IPS-15b (cell line): ENCODE measurements at regions not wholly inside any gene's neighbourhood (a gene's known extent, or its start where the extent isn't known, plus 50 kb on each side); places are given as distances from the start of the nearest gene placed in this dataset.
"Not testable (repeated sequence)": the region's sequence is repeated elsewhere in the genome, so short reads cannot be mapped to it uniquely, and the experiment has no call there.

Experiments used
- H3K27me3 ChIP-seq: one replicate; pipeline ENCODE4 v1.6.1; 2013; ENCODE audit warnings: low read length; ENCODE audit not compliant: control insufficient read depth, insufficient read depth
- H3K36me3 ChIP-seq: one replicate; pipeline ENCODE4 v1.6.1; 2013; ENCODE audit warnings: low read length; ENCODE audit not compliant: control insufficient read depth, insufficient read depth
- H3K4me1 ChIP-seq: one replicate; pipeline ENCODE4 v1.6.1; 2013; ENCODE audit warnings: mild to moderate bottlenecking, low read length; ENCODE audit not compliant: control insufficient read depth, insufficient read depth
- H3K4me3 ChIP-seq: one replicate; pipeline ENCODE4 v1.5.1; 2013; ENCODE audit warnings: low read depth, low read length
- H3K9ac ChIP-seq: one replicate; pipeline ENCODE4 v1.6.1; 2013; ENCODE audit warnings: low read depth, mild to moderate bottlenecking, low read length
- H3K9me3 ChIP-seq: one replicate; pipeline ENCODE4 v1.6.1; 2013; ENCODE audit warnings: mild to moderate bottlenecking, low read length; ENCODE audit not compliant: control insufficient read depth, insufficient read depth

GRCh38 chr1:120248203-120248602 is 71.9 kb upstream of the SEC22B start:
- H3K36me3 ChIP-seq, H3K9ac ChIP-seq, H3K4me1 ChIP-seq, H3K27me3 ChIP-seq, H3K4me3 ChIP-seq, H3K9me3 ChIP-seq: not testable (repeated sequence)

- not testable (repeated sequence) for H3K4me1 ChIP-seq, H3K9ac ChIP-seq, H3K36me3 ChIP-seq, H3K27me3 ChIP-seq, H3K4me3 ChIP-seq, H3K9me3 ChIP-seq
Observed at GRCh38 chr1:120243867-120244266, 67.5 kb upstream of the SEC22B start.

DNA sequence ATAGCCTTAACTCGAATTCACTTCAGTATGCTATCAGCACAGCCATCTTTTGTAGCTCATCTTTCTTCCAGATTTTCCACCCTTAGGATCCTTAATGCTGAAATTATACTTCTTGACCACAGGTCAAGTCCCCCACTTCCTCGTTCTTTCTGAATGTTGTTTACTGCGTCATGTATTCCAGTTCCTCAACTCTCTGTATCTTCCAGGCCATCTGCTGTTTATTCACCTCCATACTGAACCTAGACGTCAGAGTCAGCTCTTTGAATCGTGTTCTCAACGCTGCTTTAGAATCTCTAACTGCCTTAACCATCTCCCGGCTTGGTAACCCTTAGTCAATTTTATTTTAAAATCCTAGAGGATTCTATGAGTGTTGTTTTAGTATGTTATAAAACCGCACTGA is 66.3 kb upstream of the SEC22B start:
- H3K9ac ChIP-seq, H3K4me3 ChIP-seq, H3K36me3 ChIP-seq, H3K27me3 ChIP-seq, H3K9me3 ChIP-seq, H3K4me1 ChIP-seq: not testable (repeated sequence)

DNA sequence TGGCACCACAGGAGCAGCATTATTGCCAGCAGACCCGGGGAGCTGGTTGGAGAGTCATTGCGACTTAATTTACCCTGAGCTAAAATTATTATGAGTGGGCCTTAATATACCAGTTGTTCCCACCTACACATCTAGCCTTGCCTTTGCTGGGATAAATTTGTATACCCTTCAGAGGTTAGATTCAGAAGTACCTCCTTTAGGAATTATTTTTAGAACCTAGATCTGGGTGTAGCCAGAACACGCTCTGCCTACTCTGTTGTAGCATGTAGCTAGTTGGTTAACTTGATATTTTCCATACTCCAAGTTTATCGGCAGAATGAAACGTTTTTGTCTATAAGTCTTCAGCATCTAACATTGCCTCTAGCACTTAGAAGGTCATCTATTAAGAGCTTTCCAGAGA is 65.5 kb upstream of the SEC22B start:
- H3K4me1 ChIP-seq, H3K36me3 ChIP-seq, H3K9ac ChIP-seq, H3K27me3 ChIP-seq, H3K9me3 ChIP-seq, H3K4me3 ChIP-seq: not testable (repeated sequence)

GRCh38 chr1:120240181-120240580 is 63.9 kb upstream of the SEC22B start:
- not testable (repeated sequence) for H3K4me1 ChIP-seq, H3K9me3 ChIP-seq, H3K36me3 ChIP-seq, H3K27me3 ChIP-seq, H3K9ac ChIP-seq, H3K4me3 ChIP-seq

- not testable (repeated sequence) for H3K9me3 ChIP-seq, H3K9ac ChIP-seq, H3K36me3 ChIP-seq, H3K27me3 ChIP-seq, H3K4me3 ChIP-seq, H3K4me1 ChIP-seq
Observed at GRCh38 chr1:120239351-120239750, 63.0 kb upstream of the SEC22B start.

GRCh38 chr1:120238867-120239266 is 62.5 kb upstream of the SEC22B start:
- not testable (repeated sequence) for H3K9ac ChIP-seq, H3K4me1 ChIP-seq, H3K4me3 ChIP-seq, H3K36me3 ChIP-seq, H3K27me3 ChIP-seq, H3K9me3 ChIP-seq

GRCh38 chr1:120233661-120234018 is 57.3 kb upstream of the SEC22B start:
- H3K4me1 ChIP-seq, H3K27me3 ChIP-seq, H3K4me3 ChIP-seq, H3K9ac ChIP-seq, H3K9me3 ChIP-seq, H3K36me3 ChIP-seq: not testable (repeated sequence)

GRCh38 chr1:120232834-120233660 is 56.7 kb upstream of the SEC22B start:
- H3K9me3 ChIP-seq, H3K9ac ChIP-seq, H3K36me3 ChIP-seq, H3K27me3 ChIP-seq, H3K4me3 ChIP-seq, H3K4me1 ChIP-seq: not testable (repeated sequence)

- H3K4me3 ChIP-seq, H3K4me1 ChIP-seq, H3K27me3 ChIP-seq, H3K9me3 ChIP-seq, H3K9ac ChIP-seq, H3K36me3 ChIP-seq: not testable (repeated sequence)
Observed at GRCh38 chr1:120229835-120230234, 53.5 kb upstream of the SEC22B start.
